ENCODE measurements at regions not wholly inside any gene's neighbourhood (a gene's known extent, or its start where the extent isn't known, plus 50 kb on each side); places are given as distances from the start of the nearest gene placed in this dataset.

DNA sequence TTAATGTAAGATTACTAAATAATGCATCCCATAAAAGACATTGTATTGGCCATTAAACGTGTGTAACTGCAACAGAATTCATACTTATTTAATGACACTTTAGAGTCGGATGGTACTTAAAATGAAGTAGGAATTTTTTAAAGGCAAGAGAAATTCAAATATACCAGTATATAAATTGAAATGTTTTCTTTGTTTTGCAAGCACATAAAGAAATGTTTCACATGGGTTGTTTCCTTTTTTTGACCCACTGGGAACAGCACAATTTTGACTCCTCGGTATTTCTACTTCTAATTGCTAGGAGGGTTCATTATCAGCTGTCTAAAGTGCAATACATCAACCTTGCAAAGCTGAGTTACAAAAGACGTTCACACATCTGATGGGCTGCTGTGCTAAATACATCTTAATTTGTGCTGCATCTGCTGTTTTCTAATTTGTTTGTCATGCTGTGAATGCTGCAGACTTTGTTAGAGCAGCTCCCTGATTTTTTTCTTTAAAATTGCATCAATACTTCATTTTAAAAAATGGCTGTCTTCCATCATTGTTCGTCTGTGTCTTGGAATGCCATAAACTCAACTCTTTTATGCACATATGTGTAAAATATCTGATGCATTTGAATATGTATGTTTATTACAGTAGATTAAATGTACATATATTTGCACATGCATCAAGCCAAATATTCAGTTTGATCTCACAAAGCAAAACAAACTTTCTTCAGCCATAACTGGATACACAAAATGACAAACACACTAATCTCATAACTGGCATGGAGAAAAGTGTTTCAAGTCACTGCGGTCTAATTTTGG, 454.0 kb upstream of the GRAMD2B start:
- no peaks in the 10 kb centered on the region for H3K9me3 ChIP-seq (ENCODE audit: low read length)
- no peak overlapping the region for H3K4me3 ChIP-seq (ENCODE audit: low read depth in 1 of 2, low read length in 2 of 2)
- H3K27ac ChIP-seq (ENCODE audit: low read depth, low read length) = no peak overlapping the region
- H3K36me3 ChIP-seq (ENCODE audit: insufficient read depth, low read length) = no peaks in the 10 kb centered on the region
- H3K9ac ChIP-seq (ENCODE audit: low read length) = no peak overlapping the region
- H3K4me1 ChIP-seq (ENCODE audit: insufficient read depth, low read length) = no peaks in the 10 kb centered on the region
- no peaks in the 10 kb centered on the region for H3K27me3 ChIP-seq (ENCODE audit: control insufficient read depth in 1 of 2, insufficient read depth in 2 of 2, low read length in 2 of 2)

DNA sequence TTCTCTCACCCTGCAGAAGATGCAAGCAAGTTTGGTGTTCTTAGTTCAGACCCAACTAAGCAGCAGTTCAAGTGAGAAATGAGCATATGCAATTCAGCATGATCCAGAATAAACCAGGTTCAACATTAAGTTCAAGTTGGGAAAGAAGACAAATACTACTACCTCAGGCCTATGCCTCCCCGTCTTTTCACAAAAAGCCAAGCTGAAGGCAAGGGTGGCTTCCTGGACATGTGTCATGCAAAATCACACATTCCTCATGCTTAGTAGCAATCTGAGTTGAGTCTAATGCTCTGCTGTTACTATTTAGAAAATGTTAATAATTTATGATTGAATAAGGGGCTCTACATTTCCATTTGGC, 453.4 kb upstream of the GRAMD2B start:
- Histone ChIP-seq H3K9me3 (ENCODE audit: low read length) (no peaks in the 10 kb centered on the region), H3K4me1 (ENCODE audit: insufficient read depth, low read length) (no peaks in the 10 kb centered on the region), H3K9ac (ENCODE audit: low read length) (no peak overlapping the region), H3K27me3 (ENCODE audit: control insufficient read depth in 1 of 2, insufficient read depth in 2 of 2, low read length in 2 of 2) (no peaks in the 10 kb centered on the region), H3K36me3 (ENCODE audit: insufficient read depth, low read length) (no peaks in the 10 kb centered on the region), H3K27ac (ENCODE audit: low read depth, low read length) (no peak overlapping the region), H3K4me3 (ENCODE audit: low read depth in 1 of 2, low read length in 2 of 2) (no peak overlapping the region)

DNA sequence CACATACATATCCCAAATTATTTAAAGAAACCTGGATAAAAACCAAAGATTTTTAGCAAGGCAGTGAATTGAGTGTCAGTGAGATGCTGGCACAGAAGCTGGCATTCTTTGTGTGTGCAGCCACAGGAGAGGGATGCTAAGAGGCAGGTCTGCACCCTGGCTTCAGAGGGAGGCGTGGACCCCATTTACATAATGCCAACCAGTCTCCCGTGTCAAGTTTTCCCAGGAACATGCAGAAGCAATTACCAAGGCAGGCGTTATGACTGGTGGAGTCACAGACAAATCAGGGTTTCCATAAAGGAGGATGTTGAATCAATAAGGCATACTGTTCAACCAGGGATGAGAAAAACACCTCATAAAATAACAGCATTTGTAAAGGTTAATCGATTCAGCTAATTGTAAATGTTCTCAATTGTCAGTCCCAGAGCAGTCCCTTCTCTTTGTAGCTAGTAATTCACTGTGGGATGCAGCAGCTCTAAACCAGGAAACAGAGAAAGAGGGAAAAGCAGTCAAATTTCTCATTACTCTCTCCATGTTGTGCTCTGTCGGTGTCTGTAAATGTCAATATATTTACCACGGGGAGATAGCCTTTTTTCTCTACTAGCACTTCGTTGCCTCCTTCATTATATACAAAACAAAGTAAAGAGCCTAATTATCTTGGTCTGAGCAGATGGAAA, 452.4 kb upstream of the GRAMD2B start:
- Histone ChIP-seq H3K4me3 (ENCODE audit: low read depth in 1 of 2, low read length in 2 of 2) (no peak overlapping the region), H3K9ac (ENCODE audit: low read length) (no peak overlapping the region), H3K4me1 (ENCODE audit: insufficient read depth, low read length) (no peaks in the 10 kb centered on the region), H3K27me3 (ENCODE audit: control insufficient read depth in 1 of 2, insufficient read depth in 2 of 2, low read length in 2 of 2) (no peaks in the 10 kb centered on the region), H3K36me3 (ENCODE audit: insufficient read depth, low read length) (no peaks in the 10 kb centered on the region), H3K9me3 (ENCODE audit: low read length) (no peaks in the 10 kb centered on the region), H3K27ac (ENCODE audit: low read depth, low read length) (no peak overlapping the region)

DNA sequence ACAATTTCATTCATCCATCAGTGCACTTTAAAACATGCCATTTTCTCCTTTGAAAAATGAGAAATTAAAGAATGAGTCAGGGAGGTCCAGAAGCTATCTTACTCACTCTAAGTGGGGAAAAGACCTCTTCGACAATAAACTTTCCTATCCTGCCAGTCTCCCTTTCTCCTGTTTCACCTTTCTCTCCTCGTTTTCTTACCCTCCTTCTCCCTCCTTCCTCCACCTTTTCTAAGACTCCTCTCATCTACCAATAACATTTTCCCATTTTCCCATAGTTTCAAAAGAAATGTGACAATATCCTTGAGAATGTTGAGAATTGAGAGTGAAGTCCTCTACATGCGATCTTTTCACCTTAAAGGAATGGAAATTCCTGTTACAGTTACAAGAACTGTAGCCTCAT, 450.5 kb upstream of the GRAMD2B start:
- H3K4me1 ChIP-seq (ENCODE audit: insufficient read depth, low read length) = no peaks in the 10 kb centered on the region
- no peak overlapping the region for H3K4me3 ChIP-seq (ENCODE audit: low read depth in 1 of 2, low read length in 2 of 2)
- H3K9ac ChIP-seq (ENCODE audit: low read length) = no peak overlapping the region
- H3K27ac ChIP-seq (ENCODE audit: low read depth, low read length) = no peak overlapping the region
- no peaks in the 10 kb centered on the region for H3K9me3 ChIP-seq (ENCODE audit: low read length)
- H3K27me3 ChIP-seq (ENCODE audit: control insufficient read depth in 1 of 2, insufficient read depth in 2 of 2, low read length in 2 of 2) = no peaks in the 10 kb centered on the region
- no peaks in the 10 kb centered on the region for H3K36me3 ChIP-seq (ENCODE audit: insufficient read depth, low read length)

DNA sequence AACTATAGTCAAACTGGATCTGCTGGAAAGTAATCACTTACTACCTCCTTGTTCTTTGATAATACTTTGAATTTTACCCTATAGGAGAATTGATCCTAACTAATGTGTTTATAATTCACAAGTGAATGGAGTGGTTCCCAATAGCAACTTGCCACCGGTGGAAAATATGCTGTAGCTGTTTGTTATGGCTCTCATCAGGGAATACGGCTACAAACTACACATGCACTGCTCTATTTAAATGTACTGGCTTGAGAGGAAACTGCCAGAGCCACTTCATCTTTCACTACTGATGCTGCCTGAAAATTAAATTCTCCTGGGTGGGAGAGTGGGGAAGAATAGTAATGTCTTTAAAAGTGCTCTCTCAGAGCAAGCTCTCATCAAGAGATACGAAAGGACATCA, 448.5 kb upstream of the GRAMD2B start:
- Histone ChIP-seq H3K9me3 (ENCODE audit: low read length) (no peaks in the 10 kb centered on the region), H3K27ac (ENCODE audit: low read depth, low read length) (no peak overlapping the region), H3K9ac (ENCODE audit: low read length) (no peak overlapping the region), H3K27me3 (ENCODE audit: control insufficient read depth in 1 of 2, insufficient read depth in 2 of 2, low read length in 2 of 2) (no peaks in the 10 kb centered on the region), H3K4me3 (ENCODE audit: low read depth in 1 of 2, low read length in 2 of 2) (no peak overlapping the region), H3K4me1 (ENCODE audit: insufficient read depth, low read length) (no peaks in the 10 kb centered on the region), H3K36me3 (ENCODE audit: insufficient read depth, low read length) (no peaks in the 10 kb centered on the region)

DNA sequence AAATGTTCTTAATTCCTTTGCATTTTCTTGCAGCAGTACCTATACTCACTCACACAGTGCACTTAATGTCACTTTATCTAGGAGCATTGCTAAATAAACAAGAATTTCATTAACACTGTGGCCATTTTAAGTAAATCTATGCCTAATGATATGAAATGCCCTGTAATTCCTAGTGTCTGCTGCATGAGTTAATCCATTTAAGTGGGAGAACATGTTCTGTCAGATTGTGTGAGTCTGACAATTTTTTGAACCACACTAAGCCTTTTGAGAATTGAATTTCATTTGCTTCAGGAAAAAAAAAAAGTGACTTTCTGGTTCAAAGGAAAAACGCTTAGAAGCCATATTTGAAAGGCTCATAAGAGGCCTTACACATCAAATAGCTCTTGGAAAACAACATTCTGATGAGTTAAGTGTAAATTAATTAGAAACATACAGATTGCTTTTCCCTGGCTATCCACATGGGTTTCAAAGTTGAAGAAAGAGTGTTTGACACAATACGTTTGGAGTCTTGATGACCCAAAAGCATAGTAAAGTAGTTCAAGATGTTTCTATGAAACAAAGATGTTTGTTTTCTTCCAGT, 446.7 kb upstream of the GRAMD2B start:
- no peak overlapping the region for H3K9ac ChIP-seq (ENCODE audit: low read length)

DNA sequence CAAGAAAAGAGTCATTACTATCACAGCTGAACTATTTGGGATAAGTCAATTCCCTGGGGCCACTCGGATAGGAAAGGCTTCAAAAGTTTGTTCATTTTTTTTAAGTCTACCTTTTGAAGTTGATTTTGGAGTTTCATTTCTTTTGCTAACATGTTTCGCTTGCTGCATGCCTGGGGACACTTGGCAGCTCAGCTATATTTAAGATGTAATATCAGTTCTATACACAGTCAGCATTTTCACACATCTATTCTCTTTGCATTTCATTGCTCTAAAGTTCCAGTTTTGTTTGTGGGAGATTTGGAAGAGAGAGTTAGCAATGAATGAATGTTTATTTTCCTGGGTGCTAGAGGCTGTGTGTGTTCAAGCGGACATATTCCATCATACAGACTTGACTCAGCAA, 445.2 kb upstream of the GRAMD2B start:
- Histone ChIP-seq H3K9me3 (ENCODE audit: low read length) (no peaks in the 10 kb centered on the region), H3K36me3 (ENCODE audit: insufficient read depth, low read length) (no peaks in the 10 kb centered on the region), H3K4me1 (ENCODE audit: insufficient read depth, low read length) (no peaks in the 10 kb centered on the region), H3K9ac (ENCODE audit: low read length) (no peak overlapping the region), H3K27ac (ENCODE audit: low read depth, low read length) (no peak overlapping the region), H3K4me3 (ENCODE audit: low read depth in 1 of 2, low read length in 2 of 2) (no peak overlapping the region), H3K27me3 (ENCODE audit: control insufficient read depth in 1 of 2, insufficient read depth in 2 of 2, low read length in 2 of 2) (no peaks in the 10 kb centered on the region)

More for the DNA sequence above, 446.7 kb upstream of the GRAMD2B start:
- no peaks in the 10 kb centered on the region for H3K4me1 ChIP-seq (ENCODE audit: insufficient read depth, low read length)
- no peak overlapping the region for H3K4me3 ChIP-seq (ENCODE audit: low read depth in 1 of 2, low read length in 2 of 2)
- no peaks in the 10 kb centered on the region for H3K27me3 ChIP-seq (ENCODE audit: control insufficient read depth in 1 of 2, insufficient read depth in 2 of 2, low read length in 2 of 2)
- H3K27ac ChIP-seq (ENCODE audit: low read depth, low read length) = no peak overlapping the region
- H3K36me3 ChIP-seq (ENCODE audit: insufficient read depth, low read length) = no peaks in the 10 kb centered on the region
- H3K9me3 ChIP-seq (ENCODE audit: low read length) = no peaks in the 10 kb centered on the region

DNA sequence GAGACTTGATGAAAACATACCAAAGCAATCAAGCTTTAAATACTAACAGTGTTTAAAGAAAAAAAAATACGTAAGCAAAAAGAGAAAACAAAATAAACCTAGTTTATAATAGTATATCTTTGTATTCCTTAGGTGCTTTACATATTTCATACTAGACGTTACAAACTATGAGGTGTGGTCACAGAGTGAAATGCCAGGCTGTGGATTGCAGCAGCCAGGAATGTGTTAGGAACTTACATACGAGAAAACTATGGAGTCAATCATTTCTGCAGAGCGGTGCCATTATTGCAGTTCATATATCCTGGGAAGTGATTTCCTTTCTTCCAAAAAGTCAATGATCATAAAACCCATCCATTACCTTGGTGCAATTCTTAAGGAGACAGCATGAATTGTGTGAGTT, 443.6 kb upstream of the GRAMD2B start:
- Histone ChIP-seq H3K4me1 (ENCODE audit: insufficient read depth, low read length) (no peaks in the 10 kb centered on the region), H3K36me3 (ENCODE audit: insufficient read depth, low read length) (no peaks in the 10 kb centered on the region), H3K9ac (ENCODE audit: low read length) (no peak overlapping the region), H3K27ac (ENCODE audit: low read depth, low read length) (no peak overlapping the region), H3K9me3 (ENCODE audit: low read length) (no peaks in the 10 kb centered on the region), H3K4me3 (ENCODE audit: low read depth in 1 of 2, low read length in 2 of 2) (no peak overlapping the region), H3K27me3 (ENCODE audit: control insufficient read depth in 1 of 2, insufficient read depth in 2 of 2, low read length in 2 of 2) (no peaks in the 10 kb centered on the region)

DNA sequence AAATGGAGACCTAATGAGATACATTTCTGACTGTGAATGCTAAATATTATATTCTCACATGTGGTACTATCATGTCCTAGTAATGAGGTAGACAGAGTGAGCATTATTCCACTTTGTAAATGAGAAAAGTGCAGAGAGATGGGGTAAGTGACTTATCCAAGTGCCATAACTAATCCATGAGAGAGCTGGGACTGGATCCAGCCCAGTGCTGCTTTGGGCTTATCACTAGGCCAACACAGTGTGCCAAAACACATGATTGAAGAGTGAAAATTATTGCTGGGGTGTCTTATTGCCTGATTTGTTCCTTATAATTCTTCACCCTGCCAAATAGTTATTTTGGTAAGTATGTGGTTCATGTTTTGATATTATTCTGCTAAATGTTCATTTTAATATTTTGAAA, 442.2 kb upstream of the GRAMD2B start:
- Histone ChIP-seq H3K4me3 (ENCODE audit: low read depth in 1 of 2, low read length in 2 of 2) (no peak overlapping the region), H3K27me3 (ENCODE audit: control insufficient read depth in 1 of 2, insufficient read depth in 2 of 2, low read length in 2 of 2) (no peaks in the 10 kb centered on the region), H3K36me3 (ENCODE audit: insufficient read depth, low read length) (no peaks in the 10 kb centered on the region), H3K4me1 (ENCODE audit: insufficient read depth, low read length) (no peaks in the 10 kb centered on the region), H3K9ac (ENCODE audit: low read length) (no peak overlapping the region), H3K27ac (ENCODE audit: low read depth, low read length) (no peak overlapping the region), H3K9me3 (ENCODE audit: low read length) (no peaks in the 10 kb centered on the region)

DNA sequence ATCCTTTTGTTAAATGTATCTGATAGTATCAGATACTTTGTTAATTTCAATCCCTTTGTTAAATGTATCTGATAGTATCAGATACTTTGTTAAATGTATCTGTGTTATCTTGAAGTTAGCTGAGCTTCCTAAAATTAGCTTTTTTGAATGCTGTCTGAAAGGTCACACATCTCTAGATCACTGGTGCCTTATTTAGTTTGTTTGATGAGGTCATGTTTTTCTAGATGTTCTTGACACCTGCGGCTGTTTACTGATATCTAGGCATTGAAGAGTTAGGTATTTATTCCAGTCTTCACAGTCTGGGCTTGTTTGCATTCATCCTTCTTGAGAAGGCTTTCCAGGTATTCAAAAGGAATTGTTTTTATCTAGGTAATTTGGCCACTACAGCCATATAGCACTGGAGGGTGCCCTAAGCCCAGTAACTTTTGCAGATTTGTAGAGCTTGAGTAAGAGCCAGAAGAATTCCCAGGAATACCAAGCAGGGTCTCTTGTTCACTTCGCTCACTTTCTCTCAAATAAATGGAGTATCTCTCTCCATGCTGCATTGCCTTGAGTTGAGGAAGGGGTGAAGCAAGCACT, 435.4 kb upstream of the GRAMD2B start:
- H3K9ac ChIP-seq (ENCODE audit: low read length) = no peak overlapping the region
- H3K4me1 ChIP-seq (ENCODE audit: insufficient read depth, low read length) = no peaks in the 10 kb centered on the region
- no peak overlapping the region for H3K4me3 ChIP-seq (ENCODE audit: low read depth in 1 of 2, low read length in 2 of 2)
- H3K27me3 ChIP-seq (ENCODE audit: control insufficient read depth in 1 of 2, insufficient read depth in 2 of 2, low read length in 2 of 2) = no peaks in the 10 kb centered on the region
- H3K9me3 ChIP-seq (ENCODE audit: low read length) = no peaks in the 10 kb centered on the region
- H3K27ac ChIP-seq (ENCODE audit: low read depth, low read length) = no peak overlapping the region
- no peaks in the 10 kb centered on the region for H3K36me3 ChIP-seq (ENCODE audit: insufficient read depth, low read length)

DNA sequence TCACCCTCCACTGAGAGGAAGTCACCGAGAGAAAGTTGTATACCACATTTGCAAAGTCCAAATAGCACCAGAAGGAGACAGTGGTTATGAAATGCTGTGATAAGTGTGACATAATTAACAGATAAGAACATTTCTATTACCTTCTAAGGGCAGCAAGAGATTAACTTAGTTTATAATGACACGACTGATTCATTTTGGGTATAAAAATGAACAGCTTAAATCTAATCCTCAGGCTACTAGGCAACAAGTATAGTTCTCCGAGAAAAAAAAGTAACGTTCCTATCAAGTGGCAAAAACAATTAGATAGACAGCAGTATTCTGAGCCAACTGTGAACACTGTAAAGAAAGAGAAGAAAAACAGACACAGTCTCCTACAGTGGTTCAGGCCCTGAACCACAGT, 431.2 kb upstream of the GRAMD2B start:
- no peak overlapping the region for H3K27ac ChIP-seq (ENCODE audit: low read depth, low read length)
- H3K9me3 ChIP-seq (ENCODE audit: low read length) = no peaks in the 10 kb centered on the region
- no peak overlapping the region for H3K9ac ChIP-seq (ENCODE audit: low read length)
- no peaks in the 10 kb centered on the region for H3K27me3 ChIP-seq (ENCODE audit: control insufficient read depth in 1 of 2, insufficient read depth in 2 of 2, low read length in 2 of 2)
- H3K4me1 ChIP-seq (ENCODE audit: insufficient read depth, low read length) = no peaks in the 10 kb centered on the region
- H3K4me3 ChIP-seq (ENCODE audit: low read depth in 1 of 2, low read length in 2 of 2) = no peak overlapping the region
- H3K36me3 ChIP-seq (ENCODE audit: insufficient read depth, low read length) = no peaks in the 10 kb centered on the region

Data from muscle layer of colon (tissue), 2 donors.